MM.1S (cell line): ENCODE measurements at regions not wholly inside any gene's neighbourhood (a gene's known extent, or its start where the extent isn't known, plus 50 kb on each side); places are given as distances from the start of the nearest gene placed in this dataset.

ENCODE experiments used
- DNase-seq: peaks from one replicate; pipeline ENCODE4 v3.0.0-alpha.2; 2015
- H2AFZ ChIP-seq: fragments of 300-600 bp; sonication (generic); 2 replicates; pipeline ENCODE4 v1.6.0; 2016; ENCODE audit warnings: antibody characterized with exemption, low read length
- H3F3A ChIP-seq: fragments of 300-600 bp; sonication (generic); 2 replicates; pipeline ENCODE4 v1.6.1; 2016; ENCODE audit warnings: mild to moderate bottlenecking, antibody characterized with exemption, low read length, moderate library complexity, mixed read lengths; ENCODE audit not compliant: insufficient read depth
- H3K27ac ChIP-seq: fragments of 300-600 bp; sonication (generic); 2 replicates; pipeline ENCODE4 v1.5.1; 2016; ENCODE audit warnings: mild to moderate bottlenecking, low read length
- H3K27me3 ChIP-seq: fragments of 300-600 bp; sonication (generic); replicated peaks from 2 replicates; pipeline ENCODE4 v1.6.0; 2016; ENCODE audit warnings: low read length; ENCODE audit not compliant: insufficient read depth
- H3K36me3 ChIP-seq: fragments of 300-600 bp; sonication (generic); replicated peaks from 2 replicates; pipeline ENCODE4 v1.6.1; 2016; ENCODE audit warnings: mild to moderate bottlenecking, low read length, mixed read lengths; ENCODE audit not compliant: insufficient read depth
- H3K4me1 ChIP-seq: fragments of 300-600 bp; sonication (generic); 2 replicates; pipeline ENCODE4 v1.6.1; 2016; ENCODE audit warnings: low read length, mixed read lengths
- H3K4me2 ChIP-seq: fragments of 300-600 bp; sonication (generic); 2 replicates; pipeline ENCODE4 v1.6.0; 2016; ENCODE audit warnings: low read depth, low read length
- H3K4me3 ChIP-seq: fragments of 300-600 bp; sonication (generic); 2 replicates; pipeline ENCODE4 v1.5.1; 2016; ENCODE audit warnings: low read length, mixed read lengths
- H3K79me2 ChIP-seq: fragments of 300-600 bp; sonication (generic); 2 replicates; pipeline ENCODE4 v1.6.1; 2016; ENCODE audit warnings: mixed run types, low read length, mixed read lengths
- H3K9ac ChIP-seq: fragments of 300-600 bp; sonication (generic); 2 replicates; pipeline ENCODE4 v1.6.1; 2016; ENCODE audit warnings: low read length, mixed read lengths
- H3K9me2 ChIP-seq: fragments of 300-600 bp; sonication (generic); replicated peaks from 2 replicates; pipeline ENCODE4 v1.6.1; 2016; ENCODE audit warnings: mild to moderate bottlenecking, low read length, mixed read lengths; ENCODE audit not compliant: insufficient read depth
- H3K9me3 ChIP-seq: fragments of 300-600 bp; sonication (generic); replicated peaks from 2 replicates; pipeline ENCODE4 v1.6.1; 2016; ENCODE audit warnings: mild to moderate bottlenecking, low read length, mixed read lengths; ENCODE audit not compliant: insufficient read depth
- H4K20me1 ChIP-seq: fragments of 300-600 bp; sonication (generic); 2 replicates; pipeline ENCODE4 v1.6.1; 2016; ENCODE audit warnings: mild to moderate bottlenecking, low read length, moderate library complexity, mixed read lengths; ENCODE audit not compliant: insufficient read depth
- EZH2 ChIP-seq: fragments of 300-600 bp; sonication (generic); optimal IDR thresholded peaks from 2 replicates; pipeline ENCODE3; 2017; ENCODE audit warnings: low read depth, mild to moderate bottlenecking, antibody characterized with exemption, low read length, mixed read lengths
- EZH2phosphoT487 ChIP-seq: fragments of 300-600 bp; sonication (generic); IDR thresholded peaks from 2 replicates; pipeline ENCODE4 v1.6.1; 2018; ENCODE audit warnings: antibody characterized with exemption, low read length
- TF ChIP-seq, protein P1 (sequence below): fragments of 300-600 bp; sonication (generic); IDR thresholded peaks from 2 replicates; pipeline ENCODE4 v1.5.1; 2016; ENCODE audit warnings: antibody characterized with exemption, low read length, mixed read lengths

DNA sequence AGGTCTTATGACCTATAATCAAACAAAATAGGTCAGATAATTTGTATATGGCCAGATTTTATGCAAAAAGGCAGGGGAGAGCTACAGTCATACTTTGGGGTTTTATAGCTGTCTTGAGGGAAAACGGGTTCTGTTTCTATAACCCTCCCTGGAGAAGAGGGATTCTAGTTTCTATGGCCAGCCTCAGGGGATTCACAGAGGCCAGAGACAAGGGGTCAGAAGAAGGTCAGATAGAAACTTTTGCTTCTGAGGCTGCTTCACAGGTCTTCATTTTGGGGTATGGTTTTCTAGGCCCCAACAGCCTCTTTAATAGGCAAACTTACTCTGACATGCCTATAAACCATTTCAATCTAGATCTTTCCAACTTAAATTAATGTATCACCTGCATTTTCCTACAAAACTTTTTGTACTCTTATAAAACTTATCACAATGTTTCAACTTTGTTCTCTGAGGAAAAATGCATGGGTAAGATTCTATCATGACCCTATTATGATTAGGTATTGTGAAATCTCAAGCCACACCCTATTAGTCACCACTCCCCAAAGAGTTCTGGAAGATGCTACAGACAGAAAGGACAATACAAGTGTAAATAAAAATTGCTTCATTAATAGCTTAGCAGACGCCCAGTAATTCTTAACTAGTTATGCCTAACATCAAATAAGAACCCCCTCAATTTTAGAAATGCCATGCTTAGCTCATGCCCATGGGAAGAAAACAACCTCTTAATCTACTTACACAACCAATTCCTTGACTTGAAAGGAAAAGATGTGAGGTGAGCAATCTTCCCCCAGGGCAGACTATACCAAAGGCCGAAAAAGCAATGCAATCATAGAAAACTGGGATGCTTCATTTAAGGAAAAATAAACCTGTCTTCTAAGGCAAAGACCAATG is 396.6 kb downstream of the TLR4 start:
- Histone ChIP-seq H3K9me2 (no peaks in the 10 kb centered on the region), H3K27ac (no peak overlapping the region), H3K4me3 (no peak overlapping the region), H3K4me2 (no peak overlapping the region), H3K36me3 (no peaks in the 10 kb centered on the region), H3K9me3 (no peaks in the 10 kb centered on the region), H2AFZ (no peak overlapping the region), H4K20me1 (no peaks in the 10 kb centered on the region), H3K4me1 (no peaks in the 10 kb centered on the region), H3K27me3 (no peaks in the 10 kb centered on the region), H3F3A (no peaks in the 10 kb centered on the region), H3K79me2 (no peaks in the 10 kb centered on the region), H3K9ac (no peak overlapping the region)
- DNase-seq: no peak
- no peak for TF ChIP-seq EZH2
- TF ChIP-seq, protein P1, sequence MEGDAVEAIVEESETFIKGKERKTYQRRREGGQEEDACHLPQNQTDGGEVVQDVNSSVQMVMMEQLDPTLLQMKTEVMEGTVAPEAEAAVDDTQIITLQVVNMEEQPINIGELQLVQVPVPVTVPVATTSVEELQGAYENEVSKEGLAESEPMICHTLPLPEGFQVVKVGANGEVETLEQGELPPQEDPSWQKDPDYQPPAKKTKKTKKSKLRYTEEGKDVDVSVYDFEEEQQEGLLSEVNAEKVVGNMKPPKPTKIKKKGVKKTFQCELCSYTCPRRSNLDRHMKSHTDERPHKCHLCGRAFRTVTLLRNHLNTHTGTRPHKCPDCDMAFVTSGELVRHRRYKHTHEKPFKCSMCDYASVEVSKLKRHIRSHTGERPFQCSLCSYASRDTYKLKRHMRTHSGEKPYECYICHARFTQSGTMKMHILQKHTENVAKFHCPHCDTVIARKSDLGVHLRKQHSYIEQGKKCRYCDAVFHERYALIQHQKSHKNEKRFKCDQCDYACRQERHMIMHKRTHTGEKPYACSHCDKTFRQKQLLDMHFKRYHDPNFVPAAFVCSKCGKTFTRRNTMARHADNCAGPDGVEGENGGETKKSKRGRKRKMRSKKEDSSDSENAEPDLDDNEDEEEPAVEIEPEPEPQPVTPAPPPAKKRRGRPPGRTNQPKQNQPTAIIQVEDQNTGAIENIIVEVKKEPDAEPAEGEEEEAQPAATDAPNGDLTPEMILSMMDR: no peak
- no peak for TF ChIP-seq EZH2phosphoT487

- Histone ChIP-seq H3K36me3 (no peaks in the 10 kb centered on the region), H3F3A (no peaks in the 10 kb centered on the region), H3K4me1 (no peaks in the 10 kb centered on the region), H3K27ac (no peak overlapping the region), H3K4me2 (no peak overlapping the region), H3K4me3 (no peak overlapping the region), H4K20me1 (no peaks in the 10 kb centered on the region), H2AFZ (no peak overlapping the region), H3K9ac (no peak overlapping the region), H3K79me2 (no peaks in the 10 kb centered on the region), H3K9me3 (no peaks in the 10 kb centered on the region), H3K27me3 (no peaks in the 10 kb centered on the region), H3K9me2 (no peaks in the 10 kb centered on the region)
- DNase-seq: no peak
- TF ChIP-seq EZH2phosphoT487 (no peak), EZH2 (no peak)
- TF ChIP-seq, protein P1: no peak
These were observed 400.2 kb downstream of the TLR4 start for GRCh38 chr9:118104363-118104762.

GRCh38 chr9:118108971-118109370 is 404.8 kb downstream of the TLR4 start:
- no peak overlapping the region for H2AFZ ChIP-seq
- H3K4me3 ChIP-seq: no peak overlapping the region
- H3K36me3 ChIP-seq: no peaks in the 10 kb centered on the region
- H3K9ac ChIP-seq: no peak overlapping the region
- H3K4me1 ChIP-seq: no peaks in the 10 kb centered on the region
- no peaks in the 10 kb centered on the region for H3K9me3 ChIP-seq
- no peaks in the 10 kb centered on the region for H4K20me1 ChIP-seq
- no peak for TF ChIP-seq EZH2
- no peak for TF ChIP-seq EZH2phosphoT487
- TF ChIP-seq, protein P1: no peak
- no peaks in the 10 kb centered on the region for H3K27me3 ChIP-seq
- no peak for DNase-seq
- H3K27ac ChIP-seq: no peak overlapping the region
- no peak overlapping the region for H3K4me2 ChIP-seq
- no peaks in the 10 kb centered on the region for H3F3A ChIP-seq
- H3K9me2 ChIP-seq: no peaks in the 10 kb centered on the region
- H3K79me2 ChIP-seq: no peaks in the 10 kb centered on the region
